D341Med (cell line): ENCODE measurements at regions not wholly inside any gene's neighbourhood (a gene's known extent, or its start where the extent isn't known, plus 50 kb on each side); places are given as distances from the start of the nearest gene placed in this dataset.
"Not testable (repeated sequence)": the region's sequence is repeated elsewhere in the genome, so short reads cannot be mapped to it uniquely, and the experiment has no call there.

Experiments
- DNase-seq: peaks from one replicate; pipeline ENCODE4 v3.0.0; 2012; ENCODE audit warnings: low spot score

DNA sequence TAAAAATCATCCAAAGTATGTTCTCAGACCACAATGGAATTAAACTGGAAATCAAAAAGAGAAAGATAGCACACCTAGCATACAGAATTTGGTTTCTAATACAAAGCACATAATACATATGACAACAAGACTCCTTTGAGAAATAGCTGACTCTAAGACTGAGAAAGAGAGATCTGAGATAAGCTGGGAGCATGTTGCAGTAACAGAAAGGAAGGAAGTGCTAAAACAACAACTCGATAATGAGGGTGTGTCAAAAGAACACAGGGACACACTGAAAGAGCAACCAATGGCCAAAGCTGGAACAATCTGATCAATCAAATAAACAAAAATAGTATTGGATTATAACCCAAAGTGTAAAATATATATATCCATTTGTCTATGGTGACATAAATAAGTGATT lies 586.6 kb downstream of the C4orf33 start:
- DNase-seq: no peak

- DNase-seq: no peak
These were observed 612.0 kb downstream of the C4orf33 start for GRCh38 chr4:129707949-129708348.

GRCh38 chr4:129708784-129709183 lies 612.8 kb downstream of the C4orf33 start:
- DNase-seq: no peak

DNA sequence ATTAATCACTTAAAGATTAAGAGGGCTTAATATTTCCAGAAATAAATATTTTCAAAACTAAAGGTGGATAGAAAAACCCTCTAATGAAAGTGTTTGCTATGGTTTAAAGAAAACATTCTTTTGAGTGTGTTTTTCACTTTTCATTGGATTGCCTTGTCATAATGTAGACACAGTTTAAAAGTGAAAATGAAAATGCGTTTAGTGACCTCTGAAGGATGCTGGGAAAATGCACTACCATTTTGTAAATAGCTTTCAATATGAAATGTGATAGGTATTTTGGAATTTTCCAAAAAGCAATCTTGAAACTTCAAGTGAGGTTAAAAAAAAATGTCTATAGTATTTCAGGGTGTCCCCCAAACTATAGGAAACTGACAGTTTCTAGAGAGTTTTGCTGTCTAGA lies 642.2 kb downstream of the C4orf33 start:
- DNase-seq: no peak

DNA sequence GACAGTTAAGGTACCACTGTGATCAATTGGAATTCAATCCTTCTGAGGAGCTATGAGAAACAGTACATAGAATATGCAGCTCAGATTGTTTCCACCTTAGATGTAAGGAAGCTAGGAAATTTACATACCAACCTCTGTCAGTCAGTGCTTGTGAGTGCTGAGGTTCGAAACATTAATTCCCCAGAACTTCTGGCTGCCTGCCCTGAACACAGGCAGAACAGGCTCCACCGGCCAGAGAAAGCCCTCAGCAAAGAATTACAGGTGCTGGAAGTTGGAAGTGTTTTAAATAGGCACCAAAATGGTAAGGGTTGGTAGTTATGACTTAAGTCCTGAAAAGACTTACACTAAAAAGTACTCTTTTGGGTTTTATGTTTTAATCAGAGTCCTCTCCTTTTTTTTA lies 651.8 kb downstream of the C4orf33 start:
- DNase-seq: no peak

- DNase-seq: no peak
These were observed 653.0 kb downstream of the C4orf33 start for GRCh38 chr4:129748991-129749390.

DNA sequence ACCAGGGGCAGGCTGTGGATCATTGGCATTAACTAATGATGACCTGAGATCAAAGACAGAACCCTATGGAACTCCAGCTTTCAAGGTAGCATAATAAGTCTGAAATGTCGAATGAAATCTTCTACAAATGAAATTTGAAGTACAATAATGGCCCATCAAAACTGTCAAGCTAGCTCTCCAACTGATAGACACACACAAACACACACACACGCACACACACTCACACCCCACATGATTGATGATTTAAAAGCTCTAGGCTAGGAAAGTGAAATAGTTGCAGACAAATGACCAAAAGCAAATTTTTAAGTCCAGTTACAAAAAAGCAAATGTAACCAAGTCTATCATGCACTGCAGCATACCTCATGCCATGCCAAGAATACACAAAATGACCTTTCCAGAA lies 655.7 kb downstream of the C4orf33 start:
- no peak for DNase-seq

GRCh38 chr4:129783596-129783995 lies 687.6 kb downstream of the C4orf33 start:
- no peak for DNase-seq

- DNase-seq: no peak
These were observed 692.5 kb downstream of the C4orf33 start for GRCh38 chr4:129788486-129788885.

GRCh38 chr4:129804461-129804981 lies 708.6 kb downstream of the C4orf33 start:
- no peak for DNase-seq

GRCh38 chr4:129806986-129807385 lies 711.0 kb downstream of the C4orf33 start:
- no peak for DNase-seq

DNA sequence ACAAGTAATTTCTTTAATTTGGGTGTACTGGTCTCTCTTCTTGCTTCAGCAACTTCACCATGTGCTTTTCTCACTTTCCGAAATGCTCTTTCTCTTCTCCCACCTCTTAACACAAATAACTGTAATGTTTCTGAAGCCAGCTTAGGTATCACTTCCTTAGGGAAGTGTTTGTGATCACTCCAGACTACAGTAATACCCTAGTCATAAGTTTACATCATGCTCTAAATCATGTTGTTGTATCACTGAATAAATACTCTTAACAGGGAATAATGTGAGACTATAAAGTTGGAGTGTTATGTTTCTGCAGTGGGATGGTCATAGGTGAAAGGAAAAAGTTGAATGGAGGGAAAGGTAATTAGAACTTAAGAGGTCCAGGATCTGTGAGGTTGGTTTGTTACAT lies 712.3 kb downstream of the C4orf33 start:
- no peak for DNase-seq

DNA sequence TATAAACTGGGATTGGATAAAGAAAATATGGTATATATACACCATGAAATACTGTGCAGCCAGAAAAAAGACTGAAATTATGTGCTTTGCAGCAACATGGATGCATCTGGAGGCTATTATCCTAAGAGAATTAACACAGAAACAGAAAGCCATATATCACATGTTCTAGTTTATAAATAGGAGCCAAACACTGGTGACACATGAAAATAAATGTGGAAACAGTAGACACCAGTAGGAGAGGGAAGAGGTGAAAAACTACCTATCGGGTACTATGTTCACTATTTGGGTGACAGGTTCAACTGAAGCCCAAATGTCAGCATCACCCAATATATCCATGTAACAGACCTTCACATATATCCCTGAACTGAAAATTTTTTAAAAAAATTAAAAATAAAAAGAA lies 725.1 kb downstream of the C4orf33 start:
- no peak for DNase-seq

- DNase-seq: no peak
These were observed 726.0 kb downstream of the C4orf33 start for GRCh38 chr4:129821963-129822362.

DNA sequence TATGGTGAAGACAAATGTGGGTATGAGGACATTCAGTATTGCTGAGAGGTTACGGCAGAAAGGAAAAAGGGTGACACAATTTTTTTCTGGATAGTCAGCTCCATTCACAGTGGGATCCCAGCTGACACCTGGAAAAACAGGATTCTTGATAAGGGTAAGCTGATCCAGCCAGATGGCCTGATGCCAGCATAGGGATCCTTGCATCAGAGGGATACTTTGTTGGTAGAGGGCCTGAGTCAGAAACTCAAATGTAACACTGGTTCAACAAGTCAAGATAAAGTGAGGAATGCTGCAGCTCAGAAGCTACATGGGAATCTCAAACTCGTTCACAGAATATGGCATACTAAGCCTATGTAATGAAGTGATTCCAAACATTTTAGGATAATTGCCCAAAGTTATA lies 726.7 kb downstream of the C4orf33 start:
- DNase-seq: no peak

- no peak for DNase-seq
These were observed 727.2 kb downstream of the C4orf33 start for GRCh38 chr4:129823105-129823504.

DNA sequence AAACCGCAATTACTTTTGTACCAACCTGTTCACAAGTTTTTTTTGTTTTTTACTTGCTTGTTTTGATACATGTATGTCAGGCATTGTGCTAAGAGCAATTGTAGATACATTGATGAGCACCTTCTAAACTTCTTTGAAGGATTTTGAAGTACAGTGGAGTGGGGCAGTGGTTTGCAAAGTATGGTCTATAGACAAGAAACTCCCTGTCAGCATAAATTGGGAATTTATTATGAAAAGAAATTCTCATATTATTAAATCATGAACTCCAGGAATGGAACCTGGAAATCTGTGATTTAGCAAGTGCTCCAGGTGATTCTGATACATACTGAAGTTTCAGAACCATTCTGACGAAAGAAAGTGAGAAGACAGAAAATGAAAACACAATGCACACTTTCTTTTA lies 733.4 kb downstream of the C4orf33 start:
- DNase-seq: no peak

GRCh38 chr4:129839687-129840086 lies 743.7 kb downstream of the C4orf33 start:
- DNase-seq: no peak

GRCh38 chr4:129842096-129842495 lies 746.1 kb downstream of the C4orf33 start:
- DNase-seq: no peak

- DNase-seq: no peak
These were observed 756.5 kb downstream of the C4orf33 start for GRCh38 chr4:129852434-129852833.

DNA sequence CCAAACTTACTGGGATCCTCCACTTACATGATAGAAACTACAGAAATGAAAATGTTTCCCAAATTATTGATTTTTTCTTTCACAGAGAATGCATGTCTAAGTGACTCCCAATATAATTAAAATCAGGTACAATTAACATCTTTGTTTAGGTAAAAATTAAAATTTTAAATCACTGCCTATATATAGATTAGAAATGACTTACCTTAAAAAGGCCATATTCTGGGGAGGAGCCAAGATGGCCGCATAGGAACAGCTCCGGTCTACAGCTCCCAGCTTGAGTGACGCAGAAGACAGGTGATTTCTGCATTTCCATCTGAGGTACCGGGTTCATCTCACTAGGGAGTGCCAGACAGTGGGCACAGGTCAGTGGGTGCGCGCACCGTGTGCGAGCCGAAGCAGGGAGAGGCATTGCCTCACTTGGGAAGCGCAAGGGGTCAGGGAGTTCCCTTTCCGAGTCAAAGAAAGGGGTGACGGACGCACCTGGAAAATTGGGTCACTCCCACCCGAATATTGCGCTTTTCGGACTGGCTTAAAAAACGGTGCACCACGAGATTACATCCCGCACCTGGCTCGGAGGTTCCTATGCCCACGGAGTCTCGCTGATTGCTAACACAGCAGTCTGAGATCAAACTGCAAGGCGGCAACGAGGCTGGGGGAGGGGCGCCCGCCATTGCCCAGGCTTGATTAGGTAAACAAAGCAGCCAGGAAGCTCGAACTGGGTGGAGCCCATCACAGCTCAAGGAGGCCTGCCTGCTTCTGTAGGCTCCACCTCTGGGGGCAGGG lies 757.9 kb downstream of the C4orf33 start:
- not testable (repeated sequence) for DNase-seq

GRCh38 chr4:129862461-129862860 lies 766.5 kb downstream of the C4orf33 start:
- DNase-seq: no peak

DNA sequence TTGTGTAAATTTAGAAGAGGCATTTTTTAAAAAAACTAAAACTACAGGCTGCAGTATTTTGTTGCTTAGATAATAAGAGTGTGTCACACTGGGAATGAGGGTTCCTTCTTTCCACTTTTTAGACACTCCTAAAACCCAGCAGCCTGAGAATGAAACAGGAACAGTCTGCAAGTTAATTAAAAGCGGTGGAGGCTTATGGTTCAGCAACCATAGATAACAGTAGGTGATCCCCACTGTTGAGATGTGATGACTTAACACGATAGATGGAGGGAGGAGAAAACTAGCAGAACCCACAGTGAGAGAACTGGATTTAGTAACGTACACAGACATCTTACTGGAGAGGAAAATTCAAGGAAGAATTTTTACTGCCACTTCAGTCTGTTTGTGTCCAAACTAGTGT lies 767.3 kb downstream of the C4orf33 start:
- DNase-seq: no peak

GRCh38 chr4:129883996-129884395 lies 788.0 kb downstream of the C4orf33 start:
- no peak for DNase-seq
